Neuron (in vitro differentiated cells): ENCODE measurements at regions not wholly inside any gene's neighbourhood (a gene's known extent, or its start where the extent isn't known, plus 50 kb on each side); places are given as distances from the start of the nearest gene placed in this dataset.

Experiments
- H2AFZ ChIP-seq: one replicate; pipeline ENCODE4 v1.6.1; 2013; ENCODE audit warnings: low read depth, mild to moderate bottlenecking, inconsistent platforms, low read length, moderate library complexity
- H3K27me3 ChIP-seq: one replicate; pipeline ENCODE4 v1.6.1; 2013; ENCODE audit warnings: low read length; ENCODE audit not compliant: insufficient read depth
- H3K36me3 ChIP-seq: one replicate; pipeline ENCODE4 v1.6.1; 2013; ENCODE audit warnings: low read length; ENCODE audit not compliant: insufficient read depth
- H3K4me1 ChIP-seq: one replicate; pipeline ENCODE4 v1.6.1; 2013; ENCODE audit warnings: low read length; ENCODE audit not compliant: insufficient read depth
- H3K4me3 ChIP-seq: 2 replicates; pipeline ENCODE4 v1.5.1; 2013; ENCODE audit warnings: mild to moderate bottlenecking, low read length, moderate library complexity
- H3K9me3 ChIP-seq: one replicate; pipeline ENCODE4 v1.6.1; 2013; ENCODE audit warnings: low read length

- Histone ChIP-seq H3K36me3 (no peaks in the 10 kb centered on the region), H3K4me3 (no peak overlapping the region), H2AFZ (no peak overlapping the region), H3K27me3 (no peaks in the 10 kb centered on the region), H3K4me1 (no peaks in the 10 kb centered on the region), H3K9me3 (no peaks in the 10 kb centered on the region)
Observed at GRCh38 chr7:22610951-22611757, 111.2 kb upstream of the STEAP1B start.

- H3K4me1 ChIP-seq = no peaks in the 10 kb centered on the region
- H3K4me3 ChIP-seq = no peak overlapping the region
- H3K27me3 ChIP-seq = no peaks in the 10 kb centered on the region
- H3K9me3 ChIP-seq = no peaks in the 10 kb centered on the region
- no peak overlapping the region for H2AFZ ChIP-seq
- H3K36me3 ChIP-seq = no peaks in the 10 kb centered on the region
Observed at GRCh38 chr7:22610263-22610662, 110.3 kb upstream of the STEAP1B start.

- Histone ChIP-seq H3K36me3 (no peaks in the 10 kb centered on the region), H3K4me1 (peaks cover 3% of the 10 kb centered on the region), H2AFZ (no peak overlapping the region), H3K27me3 (no peaks in the 10 kb centered on the region), H3K9me3 (no peaks in the 10 kb centered on the region), H3K4me3 (no peak overlapping the region)
Observed at GRCh38 chr7:22607180-22607579, 107.2 kb upstream of the STEAP1B start.

GRCh38 chr7:22604246-22604645 lies 104.3 kb upstream of the STEAP1B start:
- peaks cover 16% of the 10 kb centered on the region for H3K4me1 ChIP-seq
- H2AFZ ChIP-seq = no peak overlapping the region
- no peak overlapping the region for H3K4me3 ChIP-seq
- no peaks in the 10 kb centered on the region for H3K36me3 ChIP-seq
- H3K27me3 ChIP-seq = no peaks in the 10 kb centered on the region
- no peaks in the 10 kb centered on the region for H3K9me3 ChIP-seq

GRCh38 chr7:22601812-22602565 lies 102.0 kb upstream of the STEAP1B start:
- H3K36me3 ChIP-seq = no peaks in the 10 kb centered on the region
- no peak overlapping the region for H2AFZ ChIP-seq
- H3K4me1 ChIP-seq = peaks cover 16% of the 10 kb centered on the region
- H3K9me3 ChIP-seq = no peaks in the 10 kb centered on the region
- no peak overlapping the region for H3K4me3 ChIP-seq
- H3K27me3 ChIP-seq = no peaks in the 10 kb centered on the region

- H3K4me1 ChIP-seq = peaks cover 16% of the 10 kb centered on the region
- H3K9me3 ChIP-seq = no peaks in the 10 kb centered on the region
- no peaks in the 10 kb centered on the region for H3K27me3 ChIP-seq
- no peak overlapping the region for H2AFZ ChIP-seq
- H3K36me3 ChIP-seq = no peaks in the 10 kb centered on the region
- no peak overlapping the region for H3K4me3 ChIP-seq
Observed at GRCh38 chr7:22601408-22601807, 101.4 kb upstream of the STEAP1B start.

- peaks cover 16% of the 10 kb centered on the region for H3K4me1 ChIP-seq
- no peaks in the 10 kb centered on the region for H3K36me3 ChIP-seq
- H3K9me3 ChIP-seq = no peaks in the 10 kb centered on the region
- no peak overlapping the region for H2AFZ ChIP-seq
- H3K4me3 ChIP-seq = no peak overlapping the region
- no peaks in the 10 kb centered on the region for H3K27me3 ChIP-seq
Observed at GRCh38 chr7:22601003-22601402, 101.0 kb upstream of the STEAP1B start.

GRCh38 chr7:22598318-22598920 lies 98.4 kb upstream of the STEAP1B start:
- Histone ChIP-seq H3K36me3 (no peaks in the 10 kb centered on the region), H3K4me1 (peaks cover 16% of the 10 kb centered on the region), H3K4me3 (no peak overlapping the region), H3K27me3 (no peaks in the 10 kb centered on the region), H3K9me3 (no peaks in the 10 kb centered on the region), H2AFZ (no peak overlapping the region)

- no peaks in the 10 kb centered on the region for H3K9me3 ChIP-seq
- no peak overlapping the region for H2AFZ ChIP-seq
- no peaks in the 10 kb centered on the region for H3K27me3 ChIP-seq
- H3K4me3 ChIP-seq = no peak overlapping the region
- peaks cover 16% of the 10 kb centered on the region for H3K4me1 ChIP-seq
- no peaks in the 10 kb centered on the region for H3K36me3 ChIP-seq
Observed at GRCh38 chr7:22597844-22598243, 97.9 kb upstream of the STEAP1B start.

- Histone ChIP-seq H2AFZ (no peak overlapping the region), H3K36me3 (no peaks in the 10 kb centered on the region), H3K4me1 (peaks cover 10% of the 10 kb centered on the region), H3K9me3 (no peaks in the 10 kb centered on the region), H3K27me3 (no peaks in the 10 kb centered on the region), H3K4me3 (no peak overlapping the region)
Observed at GRCh38 chr7:22596763-22597400, 96.9 kb upstream of the STEAP1B start.

GRCh38 chr7:22594020-22594419 lies 94.0 kb upstream of the STEAP1B start:
- H3K27me3 ChIP-seq = no peaks in the 10 kb centered on the region
- H3K36me3 ChIP-seq = no peaks in the 10 kb centered on the region
- no peak overlapping the region for H2AFZ ChIP-seq
- H3K9me3 ChIP-seq = no peaks in the 10 kb centered on the region
- peaks cover 18% of the 10 kb centered on the region for H3K4me1 ChIP-seq
- H3K4me3 ChIP-seq = no peak overlapping the region

GRCh38 chr7:22591271-22591670 lies 91.3 kb upstream of the STEAP1B start:
- peaks cover 23% of the 10 kb centered on the region for H3K4me1 ChIP-seq
- H3K9me3 ChIP-seq = no peaks in the 10 kb centered on the region
- no peak overlapping the region for H2AFZ ChIP-seq
- no peaks in the 10 kb centered on the region for H3K27me3 ChIP-seq
- no peak overlapping the region for H3K4me3 ChIP-seq
- H3K36me3 ChIP-seq = no peaks in the 10 kb centered on the region
